NB4 (cell line): ENCODE measurements at regions not wholly inside any gene's neighbourhood (a gene's known extent, or its start where the extent isn't known, plus 50 kb on each side); places are given as distances from the start of the nearest gene placed in this dataset.

Source experiments
- CTCF ChIP-seq: IDR thresholded peaks from one replicate; pipeline ENCODE4 v1.5.1; 2012; ENCODE audit warnings: low read depth, low read length
- MAX ChIP-seq: IDR thresholded peaks from 2 replicates; pipeline ENCODE4 v1.6.1; 2011; ENCODE audit warnings: low read depth, low read length

- TF ChIP-seq CTCF (no peak), MAX (no peak)
Observed at GRCh38 chr3:22928216-22929110, 274.7 kb upstream of the UBE2E2 start.
